ENCODE measurements at regions not wholly inside any gene's neighbourhood (a gene's known extent, or its start where the extent isn't known, plus 50 kb on each side); places are given as distances from the start of the nearest gene placed in this dataset.

GRCh38 chr6:135583256-135583761 is 85.8 kb upstream of the AHI1 start:
- H3K27me3 Mint-ChIP-seq (ENCODE audit: insufficient read depth), result no peaks in the 10 kb centered on the region
- peak overlapping the region; percentile 75 for H3K27ac Mint-ChIP-seq
- no peak for DNase-seq (ENCODE audit: low spot score)
- H3K4me3 Mint-ChIP-seq, result peak overlapping the region; percentile 46
- peaks cover 34% of the 10 kb centered on the region for H3K36me3 Mint-ChIP-seq (ENCODE audit: low read depth)
- H3K9me3 Mint-ChIP-seq, result peaks cover 29% of the 10 kb centered on the region
- H3K4me1 Mint-ChIP-seq (ENCODE audit: low read depth), result peaks cover 60% of the 10 kb centered on the region
- intact Hi-C loops (cut with micrococcal nuclease), result loop anchor here (1.0 kb wide), 1 partner anchor 9 kb away; no protein-coding TSS in a partner anchor

- peaks cover 76% of the 10 kb centered on the region for H3K4me1 Mint-ChIP-seq (ENCODE audit: low read depth)
- peaks cover 49% of the 10 kb centered on the region for H3K36me3 Mint-ChIP-seq (ENCODE audit: low read depth)
Observed at GRCh38 chr6:135586388-135586787, 88.8 kb upstream of the AHI1 start.

GRCh38 chr6:135586844-135587243 is 89.3 kb upstream of the AHI1 start:
- no peaks in the 10 kb centered on the region for H3K27me3 Mint-ChIP-seq (ENCODE audit: insufficient read depth)
- peak overlapping the region; percentile 88 for H3K27ac Mint-ChIP-seq
- H3K9me3 Mint-ChIP-seq, result peaks cover 45% of the 10 kb centered on the region
- DNase-seq (ENCODE audit: low spot score), result peak; percentile 38
- intact Hi-C loops (cut with micrococcal nuclease), result loop anchor here (1.0 to 2.0 kb wide), 5 partner anchors 10 to 49 kb away; no protein-coding TSS in a partner anchor
- peaks cover 74% of the 10 kb centered on the region for H3K4me1 Mint-ChIP-seq (ENCODE audit: low read depth)
- peaks cover 46% of the 10 kb centered on the region for H3K36me3 Mint-ChIP-seq (ENCODE audit: low read depth)
- peak overlapping the region; percentile 27 for H3K4me3 Mint-ChIP-seq

More at GRCh38 chr6:135586388-135586787, 88.8 kb upstream of the AHI1 start:
- no peak overlapping the region for H3K4me3 Mint-ChIP-seq
- intact Hi-C loops (cut with micrococcal nuclease), result loop anchor here (2.0 kb wide), 2 partner anchors 18 kb away; no protein-coding TSS in a partner anchor
- no peaks in the 10 kb centered on the region for H3K27me3 Mint-ChIP-seq (ENCODE audit: insufficient read depth)
- peaks cover 44% of the 10 kb centered on the region for H3K9me3 Mint-ChIP-seq
- DNase-seq (ENCODE audit: low spot score), result no peak
- H3K27ac Mint-ChIP-seq, result peak overlapping the region; percentile 88

- Mint-ChIP-seq H3K27me3 (ENCODE audit: insufficient read depth) (no peaks in the 10 kb centered on the region), H3K27ac (peak overlapping the region; percentile 79), H3K4me1 (ENCODE audit: low read depth) (peaks cover 49% of the 10 kb centered on the region), H3K36me3 (ENCODE audit: low read depth) (peaks cover 52% of the 10 kb centered on the region), H3K4me3 (no peak overlapping the region), H3K9me3 (peaks cover 52% of the 10 kb centered on the region)
- intact Hi-C loops (cut with micrococcal nuclease), result loop anchor here (1.0 to 2.0 kb wide), 2 partner anchors 9 to 15 kb away; no protein-coding TSS in a partner anchor
- no peak for DNase-seq (ENCODE audit: low spot score)
Observed at GRCh38 chr6:135592276-135592675, 94.7 kb upstream of the AHI1 start.

GRCh38 chr6:135594000-135594399 is 96.5 kb upstream of the AHI1 start:
- H3K4me3 Mint-ChIP-seq, result no peak overlapping the region
- peaks cover 57% of the 10 kb centered on the region for H3K9me3 Mint-ChIP-seq
- H3K36me3 Mint-ChIP-seq (ENCODE audit: low read depth), result peaks cover 56% of the 10 kb centered on the region
- peaks cover 41% of the 10 kb centered on the region for H3K4me1 Mint-ChIP-seq (ENCODE audit: low read depth)
- no peak for DNase-seq (ENCODE audit: low spot score)
- no peak overlapping the region for H3K27ac Mint-ChIP-seq
- H3K27me3 Mint-ChIP-seq (ENCODE audit: insufficient read depth), result no peaks in the 10 kb centered on the region
- intact Hi-C loops (cut with micrococcal nuclease), result loop anchor here (2.0 kb wide), 1 partner anchor 13 kb away; no protein-coding TSS in a partner anchor

- intact Hi-C loops (cut with micrococcal nuclease), result no loop called here
- peak overlapping the region; percentile 59 for H3K27ac Mint-ChIP-seq
- H3K27me3 Mint-ChIP-seq (ENCODE audit: insufficient read depth), result no peaks in the 10 kb centered on the region
- H3K4me1 Mint-ChIP-seq (ENCODE audit: low read depth), result peaks cover 40% of the 10 kb centered on the region
- no peak overlapping the region for H3K4me3 Mint-ChIP-seq
- peaks cover 47% of the 10 kb centered on the region for H3K9me3 Mint-ChIP-seq
- no peak for DNase-seq (ENCODE audit: low spot score)
- peaks cover 43% of the 10 kb centered on the region for H3K36me3 Mint-ChIP-seq (ENCODE audit: low read depth)
Observed at GRCh38 chr6:135600086-135600702, 102.7 kb upstream of the AHI1 start.

- peaks cover 42% of the 10 kb centered on the region for H3K36me3 Mint-ChIP-seq (ENCODE audit: low read depth)
- H3K4me1 Mint-ChIP-seq (ENCODE audit: low read depth), result peaks cover 46% of the 10 kb centered on the region
- intact Hi-C loops (cut with micrococcal nuclease), result no loop called here
- peaks cover 41% of the 10 kb centered on the region for H3K9me3 Mint-ChIP-seq
- H3K4me3 Mint-ChIP-seq, result no peak overlapping the region
- no peaks in the 10 kb centered on the region for H3K27me3 Mint-ChIP-seq (ENCODE audit: insufficient read depth)
- DNase-seq (ENCODE audit: low spot score), result no peak
- no peak overlapping the region for H3K27ac Mint-ChIP-seq
Observed at GRCh38 chr6:135600931-135601330, 103.4 kb upstream of the AHI1 start.

GRCh38 chr6:135601857-135602256 is 104.3 kb upstream of the AHI1 start:
- Mint-ChIP-seq H3K4me3 (no peak overlapping the region), H3K4me1 (ENCODE audit: low read depth) (peaks cover 55% of the 10 kb centered on the region), H3K9me3 (peaks cover 33% of the 10 kb centered on the region), H3K27ac (no peak overlapping the region), H3K27me3 (ENCODE audit: insufficient read depth) (no peaks in the 10 kb centered on the region), H3K36me3 (ENCODE audit: low read depth) (peaks cover 35% of the 10 kb centered on the region)
- intact Hi-C loops (cut with micrococcal nuclease), result no loop called here
- DNase-seq (ENCODE audit: low spot score), result no peak

GRCh38 chr6:135603249-135603648 is 105.7 kb upstream of the AHI1 start:
- DNase-seq (ENCODE audit: low spot score), result no peak
- intact Hi-C loops (cut with micrococcal nuclease), result no loop called here
- Mint-ChIP-seq H3K27me3 (ENCODE audit: insufficient read depth) (no peaks in the 10 kb centered on the region), H3K9me3 (peaks cover 21% of the 10 kb centered on the region), H3K4me3 (no peak overlapping the region), H3K4me1 (ENCODE audit: low read depth) (peaks cover 46% of the 10 kb centered on the region), H3K27ac (peak overlapping the region; percentile 90), H3K36me3 (ENCODE audit: low read depth) (peaks cover 23% of the 10 kb centered on the region)

- DNase-seq (ENCODE audit: low spot score), result no peak
- Mint-ChIP-seq H3K4me3 (no peak overlapping the region), H3K9me3 (peaks cover 11% of the 10 kb centered on the region), H3K27ac (peak overlapping the region; percentile 90), H3K27me3 (ENCODE audit: insufficient read depth) (no peaks in the 10 kb centered on the region), H3K36me3 (ENCODE audit: low read depth) (peaks cover 16% of the 10 kb centered on the region), H3K4me1 (ENCODE audit: low read depth) (peaks cover 46% of the 10 kb centered on the region)
- intact Hi-C loops (cut with micrococcal nuclease), result loop anchor here (2.0 kb wide), 1 partner anchor 17 kb away; no protein-coding TSS in a partner anchor
Observed at GRCh38 chr6:135604035-135604860, 106.7 kb upstream of the AHI1 start.

GRCh38 chr6:135605278-135605790 is 107.8 kb upstream of the AHI1 start:
- no peaks in the 10 kb centered on the region for H3K27me3 Mint-ChIP-seq (ENCODE audit: insufficient read depth)
- intact Hi-C loops (cut with micrococcal nuclease), result loop anchor here (1.0 to 2.0 kb wide), 6 partner anchors 19 to 107 kb away; no protein-coding TSS in a partner anchor
- peaks cover 36% of the 10 kb centered on the region for H3K4me1 Mint-ChIP-seq (ENCODE audit: low read depth)
- no peaks in the 10 kb centered on the region for H3K9me3 Mint-ChIP-seq
- H3K27ac Mint-ChIP-seq, result peak overlapping the region; percentile 71
- DNase-seq (ENCODE audit: low spot score), result no peak
- peaks cover 7% of the 10 kb centered on the region for H3K36me3 Mint-ChIP-seq (ENCODE audit: low read depth)
- no peak overlapping the region for H3K4me3 Mint-ChIP-seq

GRCh38 chr6:135606392-135606791 is 108.9 kb upstream of the AHI1 start:
- Mint-ChIP-seq H3K9me3 (peaks cover 4% of the 10 kb centered on the region), H3K36me3 (ENCODE audit: low read depth) (peaks cover 9% of the 10 kb centered on the region), H3K4me1 (ENCODE audit: low read depth) (peaks cover 40% of the 10 kb centered on the region), H3K4me3 (no peak overlapping the region), H3K27ac (peak overlapping the region; percentile 71), H3K27me3 (ENCODE audit: insufficient read depth) (no peaks in the 10 kb centered on the region)
- DNase-seq (ENCODE audit: low spot score), result no peak
- intact Hi-C loops (cut with micrococcal nuclease), result loop anchor here (2.0 kb wide), 1 partner anchor 14 kb away; no protein-coding TSS in a partner anchor
